HL-60 (cell line): ENCODE measurements at regions not wholly inside any gene's neighbourhood (a gene's known extent, or its start where the extent isn't known, plus 50 kb on each side); places are given as distances from the start of the nearest gene placed in this dataset.

Source experiments
- GABPA ChIP-seq: IDR thresholded peaks from 2 replicates; pipeline ENCODE4 v1.6.1; 2012; ENCODE audit warnings: low read depth
- POLR2AphosphoS5 ChIP-seq: IDR thresholded peaks from 2 replicates; pipeline ENCODE4 v1.6.1; 2012; ENCODE audit warnings: low read depth
- SPI1 ChIP-seq: IDR thresholded peaks from 2 replicates; pipeline ENCODE4 v1.6.1; 2012; ENCODE audit warnings: low read depth, mild to moderate bottlenecking, borderline replicate concordance
- TF ChIP-seq, protein P1 (sequence below): IDR thresholded peaks from one replicate; pipeline ENCODE4 v1.5.1; 2011; ENCODE audit warnings: low read length, control low read depth, inconsistent platforms; ENCODE audit not compliant: insufficient read depth

DNA sequence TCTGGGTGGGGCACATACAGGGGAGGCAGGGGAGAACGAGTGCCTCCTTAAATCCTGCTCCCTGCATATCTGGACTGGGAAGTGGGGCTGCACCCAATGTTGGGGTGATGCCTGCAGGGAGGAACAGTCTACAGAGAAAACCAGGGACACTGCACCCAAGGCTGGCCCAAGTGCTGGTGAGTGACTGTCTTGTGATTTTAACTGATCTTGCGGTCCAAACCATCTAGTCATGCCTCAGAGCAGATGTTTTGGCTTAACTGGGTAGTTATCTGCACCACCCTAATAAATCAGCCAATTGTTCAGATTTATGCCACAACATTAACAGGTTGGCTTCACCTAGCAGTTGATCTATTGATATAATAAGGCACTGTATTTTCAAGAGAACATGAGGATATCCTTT, 219.2 kb upstream of the IRS2 start:
- TF ChIP-seq, protein P1, sequence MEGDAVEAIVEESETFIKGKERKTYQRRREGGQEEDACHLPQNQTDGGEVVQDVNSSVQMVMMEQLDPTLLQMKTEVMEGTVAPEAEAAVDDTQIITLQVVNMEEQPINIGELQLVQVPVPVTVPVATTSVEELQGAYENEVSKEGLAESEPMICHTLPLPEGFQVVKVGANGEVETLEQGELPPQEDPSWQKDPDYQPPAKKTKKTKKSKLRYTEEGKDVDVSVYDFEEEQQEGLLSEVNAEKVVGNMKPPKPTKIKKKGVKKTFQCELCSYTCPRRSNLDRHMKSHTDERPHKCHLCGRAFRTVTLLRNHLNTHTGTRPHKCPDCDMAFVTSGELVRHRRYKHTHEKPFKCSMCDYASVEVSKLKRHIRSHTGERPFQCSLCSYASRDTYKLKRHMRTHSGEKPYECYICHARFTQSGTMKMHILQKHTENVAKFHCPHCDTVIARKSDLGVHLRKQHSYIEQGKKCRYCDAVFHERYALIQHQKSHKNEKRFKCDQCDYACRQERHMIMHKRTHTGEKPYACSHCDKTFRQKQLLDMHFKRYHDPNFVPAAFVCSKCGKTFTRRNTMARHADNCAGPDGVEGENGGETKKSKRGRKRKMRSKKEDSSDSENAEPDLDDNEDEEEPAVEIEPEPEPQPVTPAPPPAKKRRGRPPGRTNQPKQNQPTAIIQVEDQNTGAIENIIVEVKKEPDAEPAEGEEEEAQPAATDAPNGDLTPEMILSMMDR, result no peak
- no peak for TF ChIP-seq SPI1
- TF ChIP-seq GABPA, result no peak
- TF ChIP-seq POLR2AphosphoS5, result no peak
